ENCODE measurements at regions not wholly inside any gene's neighbourhood (a gene's known extent, or its start where the extent isn't known, plus 50 kb on each side); places are given as distances from the start of the nearest gene placed in this dataset.

- TF ChIP-seq POLR2A (IDR thresholded peaks at IDR 0.05; ENCODE audit: low read depth, low read length) (no peak), CTCF (IDR thresholded peaks at IDR 0.05; ENCODE audit: extremely low read depth in 1 of 2, insufficient read depth in 1 of 2, low read depth in 1 of 2, low read length in 2 of 2) (no peak), EZH2 (IDR thresholded peaks at IDR 0.05; ENCODE audit: borderline replicate concordance, low read depth, low read length, severe bottlenecking) (no peak), JUN (IDR thresholded peaks at IDR 0.05; ENCODE audit: borderline replicate concordance, insufficient read depth, insufficient read length, low read depth) (no peak), GATA2 (IDR thresholded peaks at IDR 0.05; ENCODE audit: insufficient read depth, insufficient read length, low read depth, low read length) (no peak), MYC (IDR thresholded peaks at IDR 0.05; ENCODE audit: low read depth, low read length) (no peak), POLR2AphosphoS5 (IDR thresholded peaks at IDR 0.05; ENCODE audit: insufficient read depth, low read depth, low read length) (no peak), FOS (IDR thresholded peaks at IDR 0.05; ENCODE audit: borderline replicate concordance, insufficient read depth, low read length) (no peak)
- TF ChIP-seq, protein P1, sequence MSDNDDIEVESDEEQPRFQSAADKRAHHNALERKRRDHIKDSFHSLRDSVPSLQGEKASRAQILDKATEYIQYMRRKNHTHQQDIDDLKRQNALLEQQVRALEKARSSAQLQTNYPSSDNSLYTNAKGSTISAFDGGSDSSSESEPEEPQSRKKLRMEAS (IDR thresholded peaks at IDR 0.05; ENCODE audit: insufficient read depth, insufficient read length), result no peak
Observed at GRCh38 chr7:79786187-79786586, 332.7 kb upstream of the MAGI2 start.

All from endothelial cell of umbilical vein (primary cell).